Uterus (tissue), 2 donors: ENCODE measurements at regions not wholly inside any gene's neighbourhood (a gene's known extent, or its start where the extent isn't known, plus 50 kb on each side); places are given as distances from the start of the nearest gene placed in this dataset.

Source experiments
- POLR2A ChIP-seq, 2 donors: fragments of 450-650 bp; IDR thresholded peaks; one replicate each; pipeline ENCODE4 v1.6.1; 2016; ENCODE audit warnings: antibody characterized with exemption in 2 of 2, mild to moderate bottlenecking in 1 of 2, moderate library complexity in 1 of 2
- TF ChIP-seq, protein P1 (sequence below), 4 experiments: fragments of 200-600 bp in 2 of 4; fragments of 450-650 bp in 2 of 4; sonication (generic) in 2 of 4; IDR thresholded peaks; one replicate each; pipeline ENCODE4 v1.5.1; 2016 to 2019; ENCODE audit warnings: antibody characterized with exemption in 4 of 4, mild to moderate bottlenecking in 2 of 4, moderate library complexity in 1 of 4

DNA sequence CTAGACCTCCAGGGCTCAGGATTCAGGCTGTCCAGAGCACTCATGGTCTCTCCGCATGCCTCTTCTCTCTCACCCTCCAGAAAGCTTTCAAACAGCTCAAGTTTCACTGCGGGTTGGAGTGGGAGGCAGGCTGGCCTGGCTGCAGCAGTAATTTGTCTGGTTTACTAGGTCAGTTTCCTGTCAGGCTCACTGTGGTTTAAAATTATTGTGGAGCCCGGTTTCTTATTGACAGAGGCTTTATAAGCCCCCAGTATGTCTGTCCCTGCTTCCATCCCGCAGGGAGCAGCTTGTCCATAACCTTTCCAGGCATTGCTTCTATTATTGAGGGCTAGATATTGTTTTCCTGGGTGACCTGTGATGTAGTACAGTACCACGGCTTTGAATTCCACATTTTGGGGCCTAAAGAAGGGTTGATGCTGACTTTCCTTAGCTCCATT, 235.3 kb upstream of the SORL1-AS1 start:
- TF ChIP-seq, protein P1, sequence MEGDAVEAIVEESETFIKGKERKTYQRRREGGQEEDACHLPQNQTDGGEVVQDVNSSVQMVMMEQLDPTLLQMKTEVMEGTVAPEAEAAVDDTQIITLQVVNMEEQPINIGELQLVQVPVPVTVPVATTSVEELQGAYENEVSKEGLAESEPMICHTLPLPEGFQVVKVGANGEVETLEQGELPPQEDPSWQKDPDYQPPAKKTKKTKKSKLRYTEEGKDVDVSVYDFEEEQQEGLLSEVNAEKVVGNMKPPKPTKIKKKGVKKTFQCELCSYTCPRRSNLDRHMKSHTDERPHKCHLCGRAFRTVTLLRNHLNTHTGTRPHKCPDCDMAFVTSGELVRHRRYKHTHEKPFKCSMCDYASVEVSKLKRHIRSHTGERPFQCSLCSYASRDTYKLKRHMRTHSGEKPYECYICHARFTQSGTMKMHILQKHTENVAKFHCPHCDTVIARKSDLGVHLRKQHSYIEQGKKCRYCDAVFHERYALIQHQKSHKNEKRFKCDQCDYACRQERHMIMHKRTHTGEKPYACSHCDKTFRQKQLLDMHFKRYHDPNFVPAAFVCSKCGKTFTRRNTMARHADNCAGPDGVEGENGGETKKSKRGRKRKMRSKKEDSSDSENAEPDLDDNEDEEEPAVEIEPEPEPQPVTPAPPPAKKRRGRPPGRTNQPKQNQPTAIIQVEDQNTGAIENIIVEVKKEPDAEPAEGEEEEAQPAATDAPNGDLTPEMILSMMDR (IDR thresholded peaks at IDR 0.05): no peak
- TF ChIP-seq POLR2A (IDR thresholded peaks at IDR 0.05): no peak
